HCT116 (cell line): ENCODE measurements at regions not wholly inside any gene's neighbourhood (a gene's known extent, or its start where the extent isn't known, plus 50 kb on each side); places are given as distances from the start of the nearest gene placed in this dataset.

Experiments used
- ATAC-seq: fragments of 200-7000 bp; cut with Tn5 transposase; 2 replicates; pipeline ENCODE4 v1.9.1; 2020; ENCODE audit warnings: mild to moderate bottlenecking, moderate library complexity
- BruUV-seq: library from RNA; stranded (reverse); fragments of 400-500 nt; replicated peaks from 2 replicates; lab custom pipeline; 2021; lab: Mats Ljungman, UMichigan
- CTCF ChIA-PET: fragments of 300-600 bp; sonication (Branson Sonifier 250); formaldehyde crosslinking; loops from one replicate; lab custom pipeline; 2021; ENCODE audit warnings: antibody characterized with exemption; lab: Charles Lee
- POLR2A ChIA-PET: fragments of 300-600, 350-600 bp; sonication (Branson Sonifier 250); formaldehyde crosslinking; loops from one replicate; lab custom pipeline; 2021; ENCODE audit warnings: antibody characterized with exemption; lab: Charles Lee
- RAD21 ChIA-PET, 2 experiments: fragments of 300-600 bp; sonication (Branson Sonifier 250); formaldehyde crosslinking; loops; one replicate each; lab custom pipeline; 2023; ENCODE audit warnings: low total read pairs in 2 of 2; ENCODE audit not compliant: uncharacterized antibody in 2 of 2, unreplicated experiment in 2 of 2, low non-redundant PET in 1 of 2; lab: Charles Lee
- DNase-seq: peaks from one replicate; pipeline ENCODE4 v3.0.0-alpha.2; 2010; ENCODE audit warnings: low read depth, low spot score
- H2AFZ ChIP-seq: fragments of 200-600 bp; shearing (Covaris generic), sonication (generic); 2 replicates; pipeline ENCODE4 v1.6.1; 2017; ENCODE audit warnings: low read depth, mixed run types, mixed read lengths, antibody characterized with exemption, low read length; ENCODE audit not compliant: poor library complexity, severe bottlenecking
- H3K27ac ChIP-seq: 2 replicates; pipeline ENCODE4 v1.5.1; 2012; ENCODE audit warnings: low read depth, low read length
- H3K27me3 ChIP-seq: fragments of 200-600 bp; sonication (generic); 2 replicates; pipeline ENCODE4 v1.6.1; 2016; ENCODE audit warnings: mixed run types, low read length, mixed read lengths; ENCODE audit not compliant: insufficient read depth
- H3K36me3 ChIP-seq, 2 experiments: fragments of 200-500 bp in 1 of 2; fragments of 200-600 bp in 1 of 2; sonication (Bioruptor generic) in 1 of 2; sonication (generic) in 1 of 2; 2 replicates each; pipeline versions ENCODE4 v1.5.1 to v1.6.1; 2014 to 2016; ENCODE audit warnings: low read length in 2 of 2, inconsistent platforms in 1 of 2, mixed read lengths in 1 of 2, mixed run types in 1 of 2; ENCODE audit not compliant: insufficient read depth in 2 of 2, control insufficient read depth in 1 of 2
- H3K4me1 ChIP-seq, 2 experiments: fragments of 200-600 bp in 1 of 2; sonication (generic) in 1 of 2; 2 replicates each; pipeline versions ENCODE4 v1.5.1 to v1.6.1; 2012 to 2017; ENCODE audit warnings: low read length in 2 of 2, inconsistent platforms in 1 of 2, mild to moderate bottlenecking in 1 of 2, mixed read lengths in 1 of 2, mixed run types in 1 of 2, moderate library complexity in 1 of 2; ENCODE audit not compliant: insufficient read depth in 2 of 2, control insufficient read depth in 1 of 2
- H3K4me2 ChIP-seq: fragments of 200-600 bp; sonication (generic); 2 replicates; pipeline ENCODE4 v1.6.1; 2017; ENCODE audit warnings: mixed run types, low read length, mixed read lengths
- H3K4me3 ChIP-seq, 2 experiments: fragments of 200-600 bp in 1 of 2; sonication (generic) in 1 of 2; replicated peaks in 1 of 2; 2 replicates each; pipeline ENCODE4 v1.5.1; 2011 to 2016; ENCODE audit warnings: low read length in 2 of 2, control low read depth in 1 of 2, low read depth in 1 of 2, mild to moderate bottlenecking in 1 of 2, mixed read lengths in 1 of 2, mixed run types in 1 of 2
- H3K79me2 ChIP-seq: fragments of 200-600 bp; sonication (generic); 2 replicates; pipeline ENCODE4 v1.6.1; 2017; ENCODE audit warnings: mild to moderate bottlenecking, mixed run types, low read length, moderate library complexity, mixed read lengths; ENCODE audit not compliant: insufficient read depth
- H3K9ac ChIP-seq: fragments of 200-600 bp; sonication (generic); 2 replicates; pipeline ENCODE4 v1.6.1; 2016; ENCODE audit warnings: low read length, mixed read lengths
- H3K9me2 ChIP-seq: fragments of 200-600 bp; sonication (generic), shearing (Covaris generic); 2 replicates; pipeline ENCODE4 v1.6.1; 2017; ENCODE audit warnings: mixed run types, mild to moderate bottlenecking, moderate library complexity; ENCODE audit not compliant: insufficient read depth
- H3K9me3 ChIP-seq, 2 experiments: fragments of 200-500 bp in 1 of 2; fragments of 200-600 bp in 1 of 2; sonication (Bioruptor generic) in 1 of 2; sonication (generic) in 1 of 2; 2 replicates each; pipeline ENCODE4 v1.6.1; 2014 to 2017; ENCODE audit warnings: low read length in 2 of 2, mixed read lengths in 2 of 2, inconsistent platforms in 1 of 2, low read depth in 1 of 2, mild to moderate bottlenecking in 1 of 2, mixed run types in 1 of 2, moderate library complexity in 1 of 2; ENCODE audit not compliant: control insufficient read depth in 1 of 2, insufficient read depth in 1 of 2
- H4K20me1 ChIP-seq: fragments of 200-600 bp; sonication (generic), shearing (Covaris generic); 2 replicates; pipeline ENCODE4 v1.6.1; 2017; ENCODE audit warnings: mixed run types, mild to moderate bottlenecking, moderate library complexity; ENCODE audit not compliant: insufficient read depth
- CBX3 ChIP-seq: IDR thresholded peaks from 2 replicates; pipeline ENCODE4 v1.6.1; 2012; ENCODE audit warnings: low read depth
- EGR1 ChIP-seq: IDR thresholded peaks from 2 replicates; pipeline ENCODE4 v1.6.1; 2012; ENCODE audit warnings: low read depth
- ELF1 ChIP-seq: IDR thresholded peaks from 2 replicates; pipeline ENCODE4 v1.6.1; 2012; ENCODE audit warnings: low read depth, borderline replicate concordance
- EZH2 ChIP-seq: fragments of 200-600 bp; sonication (generic); IDR thresholded peaks from 2 replicates; pipeline ENCODE4 v1.6.1; 2017; ENCODE audit warnings: antibody characterized with exemption, mixed run types
- FOSL1 ChIP-seq: IDR thresholded peaks from 2 replicates; pipeline ENCODE4 v1.6.1; 2012; ENCODE audit warnings: low read depth
- JUND ChIP-seq: IDR thresholded peaks from 2 replicates; pipeline ENCODE4 v1.6.1; 2012
- POLR2A ChIP-seq: IDR thresholded peaks from 2 replicates; pipeline ENCODE4 v1.7.0; 2011; ENCODE audit warnings: borderline replicate concordance; ENCODE audit not compliant: insufficient read depth, insufficient read length; ENCODE audit errors: extremely low read depth
- POLR2AphosphoS5 ChIP-seq: IDR thresholded peaks from 2 replicates; pipeline ENCODE4 v1.6.1; 2011; ENCODE audit warnings: mild to moderate bottlenecking, low read depth, low read length, moderate library complexity
- RAD21 ChIP-seq: IDR thresholded peaks from 2 replicates; pipeline ENCODE4 v1.6.1; 2012; ENCODE audit warnings: low read depth, mild to moderate bottlenecking
- SIN3A ChIP-seq: IDR thresholded peaks from 2 replicates; pipeline ENCODE4 v1.6.1; 2012; ENCODE audit warnings: low read depth
- SP1 ChIP-seq: IDR thresholded peaks from 2 replicates; pipeline ENCODE4 v1.6.1; 2012; ENCODE audit warnings: low read depth
- SRF ChIP-seq: IDR thresholded peaks from 2 replicates; pipeline ENCODE4 v1.6.1; 2012; ENCODE audit warnings: low read depth
- TCF7L2 ChIP-seq: IDR thresholded peaks from 2 replicates; pipeline ENCODE4 v1.7.0; 2011; ENCODE audit warnings: borderline replicate concordance, inconsistent platforms; ENCODE audit not compliant: insufficient read depth, insufficient read length; ENCODE audit errors: extremely low read depth
- YY1 ChIP-seq: IDR thresholded peaks from 2 replicates; pipeline ENCODE4 v1.6.1; 2011; ENCODE audit warnings: low read length, low read depth, moderate library complexity, mild to moderate bottlenecking; ENCODE audit not compliant: insufficient replicate concordance; ENCODE audit errors: extremely low read depth
- ZFX ChIP-seq: fragments of 450-650 bp; IDR thresholded peaks from 2 replicates; pipeline ENCODE4 v1.6.1; 2017
- intact Hi-C: fragments of 100-400 bp; cut with micrococcal nuclease; formaldehyde crosslinking; loops from 2 replicates; pipeline ENCODE4 v1.10.0; 2022
- TF ChIP-seq, protein P1 (sequence below): IDR thresholded peaks from 2 replicates; pipeline ENCODE4 v1.6.1; 2012
- TF ChIP-seq, protein P2 (sequence below): IDR thresholded peaks from 2 replicates; pipeline ENCODE4 v1.6.1; 2011; ENCODE audit warnings: mild to moderate bottlenecking, low read length, moderate library complexity; ENCODE audit not compliant: insufficient replicate concordance; ENCODE audit errors: extremely low read depth
- TF ChIP-seq, protein P3 (sequence below): IDR thresholded peaks from 2 replicates; pipeline ENCODE4 v1.6.1; 2012; ENCODE audit warnings: low read depth
- TF ChIP-seq, protein P4 (sequence below): IDR thresholded peaks from 2 replicates; pipeline ENCODE4 v1.6.1; 2012
- TF ChIP-seq, protein P5 (sequence below), 3 experiments: fragments of 200-600 bp in 1 of 3; sonication (generic) in 1 of 3; IDR thresholded peaks in 2 of 3; conservative IDR thresholded peaks in 1 of 3; 2 replicates each; pipeline ENCODE4 v1.5.1; 2012 to 2017; ENCODE audit warnings: low read depth in 2 of 3, low read length in 2 of 3, antibody characterized with exemption in 1 of 3, borderline replicate concordance in 1 of 3, control low read depth in 1 of 3, mild to moderate bottlenecking in 1 of 3, mixed read lengths in 1 of 3, mixed run types in 1 of 3, moderate library complexity in 1 of 3; ENCODE audit not compliant: insufficient read depth in 1 of 3

DNA sequence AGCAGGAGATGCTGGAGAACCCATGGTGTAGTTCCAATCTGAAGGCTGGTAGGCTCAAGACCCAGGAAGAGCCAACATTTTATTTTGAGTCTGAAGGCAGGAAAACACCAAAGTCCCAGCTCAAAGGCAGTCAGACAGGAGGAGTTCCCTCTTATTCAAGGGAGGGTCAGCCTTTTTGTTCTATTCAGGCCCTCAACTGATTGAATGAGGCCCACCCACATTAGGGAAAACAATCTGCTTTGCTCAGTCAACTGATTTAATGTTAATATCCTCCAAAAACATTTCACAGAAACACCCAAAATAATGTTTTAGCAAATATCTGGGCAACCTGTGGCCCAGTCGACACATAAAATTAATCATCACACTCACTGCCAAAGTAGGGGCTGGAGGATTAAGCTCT lies 130.8 kb downstream of the LMNTD1 start:
- intact Hi-C loops = no loop called here
- H3K4me3 ChIP-seq = no peak overlapping the region
- H4K20me1 ChIP-seq = no peaks in the 10 kb centered on the region
- H3K9me3 ChIP-seq = no peaks in the 10 kb centered on the region
- no TSS peak for BruUV-seq
- DNase-seq = no peak
- H3K4me2 ChIP-seq = no peak overlapping the region
- H2AFZ ChIP-seq = no peak overlapping the region
- no peaks in the 10 kb centered on the region for H3K27me3 ChIP-seq
- no peaks in the 10 kb centered on the region for H3K4me1 ChIP-seq
- no peaks in the 10 kb centered on the region for H3K79me2 ChIP-seq
- no peak overlapping the region for H3K9ac ChIP-seq
- TF ChIP-seq, protein P1, sequence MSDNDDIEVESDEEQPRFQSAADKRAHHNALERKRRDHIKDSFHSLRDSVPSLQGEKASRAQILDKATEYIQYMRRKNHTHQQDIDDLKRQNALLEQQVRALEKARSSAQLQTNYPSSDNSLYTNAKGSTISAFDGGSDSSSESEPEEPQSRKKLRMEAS = no peak
- TF ChIP-seq, protein P2, sequence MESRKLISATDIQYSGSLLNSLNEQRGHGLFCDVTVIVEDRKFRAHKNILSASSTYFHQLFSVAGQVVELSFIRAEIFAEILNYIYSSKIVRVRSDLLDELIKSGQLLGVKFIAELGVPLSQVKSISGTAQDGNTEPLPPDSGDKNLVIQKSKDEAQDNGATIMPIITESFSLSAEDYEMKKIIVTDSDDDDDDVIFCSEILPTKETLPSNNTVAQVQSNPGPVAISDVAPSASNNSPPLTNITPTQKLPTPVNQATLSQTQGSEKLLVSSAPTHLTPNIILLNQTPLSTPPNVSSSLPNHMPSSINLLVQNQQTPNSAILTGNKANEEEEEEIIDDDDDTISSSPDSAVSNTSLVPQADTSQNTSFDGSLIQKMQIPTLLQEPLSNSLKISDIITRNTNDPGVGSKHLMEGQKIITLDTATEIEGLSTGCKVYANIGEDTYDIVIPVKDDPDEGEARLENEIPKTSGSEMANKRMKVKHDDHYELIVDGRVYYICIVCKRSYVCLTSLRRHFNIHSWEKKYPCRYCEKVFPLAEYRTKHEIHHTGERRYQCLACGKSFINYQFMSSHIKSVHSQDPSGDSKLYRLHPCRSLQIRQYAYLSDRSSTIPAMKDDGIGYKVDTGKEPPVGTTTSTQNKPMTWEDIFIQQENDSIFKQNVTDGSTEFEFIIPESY = no peak
- TF ChIP-seq RAD21 = no peak
- TF ChIP-seq, protein P3, sequence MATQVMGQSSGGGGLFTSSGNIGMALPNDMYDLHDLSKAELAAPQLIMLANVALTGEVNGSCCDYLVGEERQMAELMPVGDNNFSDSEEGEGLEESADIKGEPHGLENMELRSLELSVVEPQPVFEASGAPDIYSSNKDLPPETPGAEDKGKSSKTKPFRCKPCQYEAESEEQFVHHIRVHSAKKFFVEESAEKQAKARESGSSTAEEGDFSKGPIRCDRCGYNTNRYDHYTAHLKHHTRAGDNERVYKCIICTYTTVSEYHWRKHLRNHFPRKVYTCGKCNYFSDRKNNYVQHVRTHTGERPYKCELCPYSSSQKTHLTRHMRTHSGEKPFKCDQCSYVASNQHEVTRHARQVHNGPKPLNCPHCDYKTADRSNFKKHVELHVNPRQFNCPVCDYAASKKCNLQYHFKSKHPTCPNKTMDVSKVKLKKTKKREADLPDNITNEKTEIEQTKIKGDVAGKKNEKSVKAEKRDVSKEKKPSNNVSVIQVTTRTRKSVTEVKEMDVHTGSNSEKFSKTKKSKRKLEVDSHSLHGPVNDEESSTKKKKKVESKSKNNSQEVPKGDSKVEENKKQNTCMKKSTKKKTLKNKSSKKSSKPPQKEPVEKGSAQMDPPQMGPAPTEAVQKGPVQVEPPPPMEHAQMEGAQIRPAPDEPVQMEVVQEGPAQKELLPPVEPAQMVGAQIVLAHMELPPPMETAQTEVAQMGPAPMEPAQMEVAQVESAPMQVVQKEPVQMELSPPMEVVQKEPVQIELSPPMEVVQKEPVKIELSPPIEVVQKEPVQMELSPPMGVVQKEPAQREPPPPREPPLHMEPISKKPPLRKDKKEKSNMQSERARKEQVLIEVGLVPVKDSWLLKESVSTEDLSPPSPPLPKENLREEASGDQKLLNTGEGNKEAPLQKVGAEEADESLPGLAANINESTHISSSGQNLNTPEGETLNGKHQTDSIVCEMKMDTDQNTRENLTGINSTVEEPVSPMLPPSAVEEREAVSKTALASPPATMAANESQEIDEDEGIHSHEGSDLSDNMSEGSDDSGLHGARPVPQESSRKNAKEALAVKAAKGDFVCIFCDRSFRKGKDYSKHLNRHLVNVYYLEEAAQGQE = no peak
- TF ChIP-seq TCF7L2 = no peak
- no peak for TF ChIP-seq SIN3A
- no peak for TF ChIP-seq FOSL1
- TF ChIP-seq JUND = no peak
- no peak for TF ChIP-seq YY1
- no peak for TF ChIP-seq EZH2
- TF ChIP-seq SP1 = no peak
- TF ChIP-seq, protein P4, sequence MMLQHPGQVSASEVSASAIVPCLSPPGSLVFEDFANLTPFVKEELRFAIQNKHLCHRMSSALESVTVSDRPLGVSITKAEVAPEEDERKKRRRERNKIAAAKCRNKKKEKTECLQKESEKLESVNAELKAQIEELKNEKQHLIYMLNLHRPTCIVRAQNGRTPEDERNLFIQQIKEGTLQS = no peak
- TF ChIP-seq, protein P5, sequence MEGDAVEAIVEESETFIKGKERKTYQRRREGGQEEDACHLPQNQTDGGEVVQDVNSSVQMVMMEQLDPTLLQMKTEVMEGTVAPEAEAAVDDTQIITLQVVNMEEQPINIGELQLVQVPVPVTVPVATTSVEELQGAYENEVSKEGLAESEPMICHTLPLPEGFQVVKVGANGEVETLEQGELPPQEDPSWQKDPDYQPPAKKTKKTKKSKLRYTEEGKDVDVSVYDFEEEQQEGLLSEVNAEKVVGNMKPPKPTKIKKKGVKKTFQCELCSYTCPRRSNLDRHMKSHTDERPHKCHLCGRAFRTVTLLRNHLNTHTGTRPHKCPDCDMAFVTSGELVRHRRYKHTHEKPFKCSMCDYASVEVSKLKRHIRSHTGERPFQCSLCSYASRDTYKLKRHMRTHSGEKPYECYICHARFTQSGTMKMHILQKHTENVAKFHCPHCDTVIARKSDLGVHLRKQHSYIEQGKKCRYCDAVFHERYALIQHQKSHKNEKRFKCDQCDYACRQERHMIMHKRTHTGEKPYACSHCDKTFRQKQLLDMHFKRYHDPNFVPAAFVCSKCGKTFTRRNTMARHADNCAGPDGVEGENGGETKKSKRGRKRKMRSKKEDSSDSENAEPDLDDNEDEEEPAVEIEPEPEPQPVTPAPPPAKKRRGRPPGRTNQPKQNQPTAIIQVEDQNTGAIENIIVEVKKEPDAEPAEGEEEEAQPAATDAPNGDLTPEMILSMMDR (IDR thresholded peaks at IDR 0.05 in 2 of 3, conservative IDR thresholded peaks at IDR 0.05 in 1 of 3; ENCODE audit: borderline replicate concordance in 1 of 3, insufficient read depth in 1 of 3, low read depth in 2 of 3, low read length in 2 of 3) = no peak
- no peak for TF ChIP-seq ELF1
- no peak for TF ChIP-seq SRF
- TF ChIP-seq POLR2AphosphoS5 = no peak
- TF ChIP-seq POLR2A = no peak
- TF ChIP-seq EGR1 = no peak
- no peak for TF ChIP-seq ZFX
- no peak for TF ChIP-seq CBX3
- TF ChIP-seq, all 23 proteins: peak for 0
- Histone ChIP-seq H3K9me2 (no peaks in the 10 kb centered on the region), H3K27ac (no peak overlapping the region), H3K36me3 (no peaks in the 10 kb centered on the region)
- ChIA-PET POLR2A (no interaction called here), RAD21 (no interaction called here), CTCF (no interaction called here)
- no peak for ATAC-seq
